Osteoblast (primary cell): ENCODE measurements at regions not wholly inside any gene's neighbourhood (a gene's known extent, or its start where the extent isn't known, plus 50 kb on each side); places are given as distances from the start of the nearest gene placed in this dataset.
A peak's percentile ranks its signal among the peaks of the same experiment; 100 is the strongest.

Source experiments
- DNase-seq: peaks from one replicate; pipeline ENCODE4 v3.0.0; 2011; ENCODE audit warnings: low spot score, mixed read lengths; ENCODE audit not compliant: insufficient read length; ENCODE audit errors: missing footprints
- H2AFZ ChIP-seq: 2 replicates; pipeline ENCODE4 v1.6.0; 2011; ENCODE audit warnings: mild to moderate bottlenecking, low read length
- H3K27ac ChIP-seq: 2 replicates; pipeline ENCODE4 v1.5.1; 2011; ENCODE audit warnings: mild to moderate bottlenecking, low read depth, low read length, moderate library complexity
- H3K27me3 ChIP-seq: 2 replicates; pipeline ENCODE4 v1.6.0; 2012; ENCODE audit warnings: mild to moderate bottlenecking, control low read depth, inconsistent platforms, low read length, moderate library complexity; ENCODE audit not compliant: insufficient read depth
- H3K36me3 ChIP-seq: 2 replicates; pipeline ENCODE4 v1.5.1; 2011; ENCODE audit warnings: mild to moderate bottlenecking, low read length, control low read depth, moderate library complexity; ENCODE audit not compliant: insufficient read depth
- H3K4me1 ChIP-seq: 2 replicates; pipeline ENCODE4 v1.5.1; 2011; ENCODE audit warnings: mild to moderate bottlenecking, low read length, control low read depth, moderate library complexity; ENCODE audit not compliant: insufficient read depth
- H3K4me2 ChIP-seq: 2 replicates; pipeline ENCODE4 v1.6.0; 2011; ENCODE audit warnings: mild to moderate bottlenecking, low read length; ENCODE audit not compliant: insufficient read depth
- H3K4me3 ChIP-seq: fragments of 200-600 bp; sonication (generic); 3 replicates; pipeline ENCODE4 v1.5.1; 2012; ENCODE audit warnings: mild to moderate bottlenecking, low read length, inconsistent platforms; ENCODE audit not compliant: insufficient read depth
- H3K79me2 ChIP-seq: 2 replicates; pipeline ENCODE4 v1.6.0; 2012; ENCODE audit warnings: mild to moderate bottlenecking, low read length, control low read depth, inconsistent platforms; ENCODE audit not compliant: insufficient read depth
- H3K9me3 ChIP-seq: 2 replicates; pipeline ENCODE4 v1.5.1; 2011; ENCODE audit warnings: low read depth, low read length, control low read depth
- H4K20me1 ChIP-seq: 2 replicates; pipeline ENCODE4 v1.6.0; 2012; ENCODE audit warnings: mild to moderate bottlenecking, low read length, control low read depth; ENCODE audit not compliant: insufficient read depth
- CTCF ChIP-seq: IDR thresholded peaks from 2 replicates; pipeline ENCODE4 v1.5.1; 2011; ENCODE audit warnings: mild to moderate bottlenecking, low read depth, low read length, moderate library complexity; ENCODE audit errors: extremely low read depth

- H3K79me2 ChIP-seq: no peaks in the 10 kb centered on the region
- H3K4me1 ChIP-seq: peaks cover 20% of the 10 kb centered on the region
- no peak overlapping the region for H2AFZ ChIP-seq
- no peaks in the 10 kb centered on the region for H3K27me3 ChIP-seq
- H3K4me3 ChIP-seq: no peak overlapping the region
- H4K20me1 ChIP-seq: no peaks in the 10 kb centered on the region
- no peak for DNase-seq
- no peak for TF ChIP-seq CTCF
- H3K9me3 ChIP-seq: no peaks in the 10 kb centered on the region
- no peak overlapping the region for H3K27ac ChIP-seq
- peaks cover 8% of the 10 kb centered on the region for H3K36me3 ChIP-seq
- H3K4me2 ChIP-seq: no peak overlapping the region
Observed at GRCh38 chr7:22937946-22938345, 76.0 kb downstream of the HYCC1 start.

- no peak for DNase-seq
- TF ChIP-seq CTCF: no peak
- no peaks in the 10 kb centered on the region for H3K79me2 ChIP-seq
- H3K27me3 ChIP-seq: no peaks in the 10 kb centered on the region
- H3K4me1 ChIP-seq: peaks cover 20% of the 10 kb centered on the region
- no peak overlapping the region for H2AFZ ChIP-seq
- H3K4me2 ChIP-seq: no peak overlapping the region
- no peak overlapping the region for H3K27ac ChIP-seq
- H3K9me3 ChIP-seq: no peaks in the 10 kb centered on the region
- no peaks in the 10 kb centered on the region for H4K20me1 ChIP-seq
- H3K4me3 ChIP-seq: no peak overlapping the region
- peaks cover 8% of the 10 kb centered on the region for H3K36me3 ChIP-seq
Observed at GRCh38 chr7:22936246-22936645, 77.7 kb downstream of the HYCC1 start.

- peak overlapping the region; percentile 46 for H3K4me2 ChIP-seq
- H3K79me2 ChIP-seq: no peaks in the 10 kb centered on the region
- no peak overlapping the region for H2AFZ ChIP-seq
- no peak overlapping the region for H3K27ac ChIP-seq
- H3K36me3 ChIP-seq: no peaks in the 10 kb centered on the region
- no peak overlapping the region for H3K4me3 ChIP-seq
- no peaks in the 10 kb centered on the region for H3K27me3 ChIP-seq
- H3K9me3 ChIP-seq: no peaks in the 10 kb centered on the region
- no peak for TF ChIP-seq CTCF
- no peaks in the 10 kb centered on the region for H4K20me1 ChIP-seq
- no peak for DNase-seq
- H3K4me1 ChIP-seq: peaks cover 20% of the 10 kb centered on the region
Observed at GRCh38 chr7:22935269-22935668, 78.7 kb downstream of the HYCC1 start.

- H3K4me3 ChIP-seq: no peak overlapping the region
- H3K36me3 ChIP-seq: no peaks in the 10 kb centered on the region
- H3K9me3 ChIP-seq: no peaks in the 10 kb centered on the region
- TF ChIP-seq CTCF: no peak
- no peak for DNase-seq
- H3K27ac ChIP-seq: peak overlapping the region; percentile 60
- H3K27me3 ChIP-seq: no peaks in the 10 kb centered on the region
- H2AFZ ChIP-seq: no peak overlapping the region
- H3K79me2 ChIP-seq: no peaks in the 10 kb centered on the region
- H4K20me1 ChIP-seq: no peaks in the 10 kb centered on the region
- H3K4me1 ChIP-seq: peaks cover 20% of the 10 kb centered on the region
- peak overlapping the region; percentile 46 for H3K4me2 ChIP-seq
Observed at GRCh38 chr7:22934473-22935065, 79.4 kb downstream of the HYCC1 start.
